GM19455 (cell line): ENCODE measurements at regions not wholly inside any gene's neighbourhood (a gene's known extent, or its start where the extent isn't known, plus 50 kb on each side); places are given as distances from the start of the nearest gene placed in this dataset.
"Not testable (repeated sequence)": the region's sequence is repeated elsewhere in the genome, so short reads cannot be mapped to it uniquely, and the experiment has no call there.

Experiments used
- ATAC-seq: cut with Tn5 transposase; IDR thresholded peaks from one replicate; pipeline ENCODE4 v1.9.1; 2021; ENCODE audit not compliant: unreplicated experiment

DNA sequence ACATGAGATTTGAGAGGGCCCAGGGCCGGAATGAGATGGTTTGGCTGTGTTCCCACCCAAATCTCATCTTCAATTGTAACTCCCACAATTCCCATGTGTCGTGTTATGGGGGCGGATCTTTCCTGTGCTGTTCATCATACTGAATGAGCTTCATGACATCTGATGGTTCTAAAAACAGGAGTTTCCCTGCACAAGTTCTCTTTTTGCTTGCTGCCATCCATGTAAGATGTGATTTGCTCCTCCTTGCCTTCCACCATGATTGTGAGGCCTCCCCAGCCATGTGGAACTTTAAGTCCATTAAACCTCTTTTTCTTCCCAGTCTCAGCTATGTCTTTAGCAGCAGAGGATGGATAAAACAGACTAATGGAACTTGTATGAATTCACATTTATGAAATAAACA lies 131.9 kb upstream of the ZC3H15 start:
- not testable (repeated sequence) for ATAC-seq

- no peak for ATAC-seq
These were observed 120.7 kb upstream of the ZC3H15 start for GRCh38 chr2:186365406-186365805.

GRCh38 chr2:186379052-186379451 lies 107.0 kb upstream of the ZC3H15 start:
- ATAC-seq: no peak

GRCh38 chr2:186380805-186381204 lies 105.3 kb upstream of the ZC3H15 start:
- no peak for ATAC-seq

DNA sequence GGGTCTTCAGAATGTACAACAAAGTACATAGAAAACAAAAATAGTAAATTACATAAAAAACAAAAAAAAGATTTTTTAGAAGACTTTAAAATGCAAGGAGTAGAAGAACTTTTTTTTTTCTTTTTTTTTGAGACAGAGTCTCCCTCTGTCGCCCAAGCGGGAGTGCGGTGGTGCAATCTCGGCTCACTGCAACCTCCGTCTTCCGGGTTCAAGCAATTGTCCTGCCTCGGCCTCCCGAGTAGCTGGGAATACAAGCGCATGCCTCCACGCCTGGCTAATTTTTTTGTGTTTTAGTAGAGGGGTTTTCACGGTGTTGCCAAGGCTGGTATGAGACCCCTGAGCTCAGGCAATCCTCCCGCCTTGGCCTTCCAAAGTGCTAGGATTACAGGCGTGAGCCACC lies 104.5 kb upstream of the ZC3H15 start:
- ATAC-seq: no peak

- no peak for ATAC-seq
These were observed 103.1 kb upstream of the ZC3H15 start for GRCh38 chr2:186382932-186383331.

- ATAC-seq: no peak
These were observed 101.8 kb upstream of the ZC3H15 start for GRCh38 chr2:186384226-186384625.

DNA sequence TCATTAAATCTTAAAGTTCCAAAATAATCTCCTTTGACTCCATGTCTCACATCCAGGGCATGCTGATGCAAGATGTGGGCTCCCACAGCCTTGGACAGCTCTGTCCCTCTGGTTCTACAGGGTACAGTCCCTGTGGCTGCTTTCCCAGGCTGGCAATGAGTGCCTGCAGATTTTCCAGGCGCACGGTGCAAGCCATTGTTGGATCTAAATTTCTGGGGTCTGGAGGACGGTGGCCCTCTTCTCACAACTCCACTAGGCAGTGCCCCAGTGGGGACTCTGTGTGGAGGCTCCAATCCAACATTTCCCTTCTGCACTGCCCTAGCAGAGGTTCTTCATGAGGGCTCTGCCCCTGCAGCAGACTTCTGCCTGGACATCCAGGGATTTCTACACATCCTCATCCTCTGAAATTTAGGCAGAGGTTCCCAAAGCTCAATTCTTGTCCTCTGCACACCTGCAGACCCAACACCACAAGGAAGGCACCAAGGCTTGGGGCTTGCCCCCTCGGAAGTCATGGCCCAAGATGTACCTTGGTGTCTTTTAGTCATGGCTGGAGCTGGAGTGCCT lies 100.3 kb upstream of the ZC3H15 start:
- not testable (repeated sequence) for ATAC-seq

- no peak for ATAC-seq
These were observed 86.9 kb upstream of the ZC3H15 start for GRCh38 chr2:186399082-186399644.

- ATAC-seq: no peak
These were observed 80.2 kb upstream of the ZC3H15 start for GRCh38 chr2:186405842-186406241.

GRCh38 chr2:186407611-186408010 lies 78.4 kb upstream of the ZC3H15 start:
- no peak for ATAC-seq

DNA sequence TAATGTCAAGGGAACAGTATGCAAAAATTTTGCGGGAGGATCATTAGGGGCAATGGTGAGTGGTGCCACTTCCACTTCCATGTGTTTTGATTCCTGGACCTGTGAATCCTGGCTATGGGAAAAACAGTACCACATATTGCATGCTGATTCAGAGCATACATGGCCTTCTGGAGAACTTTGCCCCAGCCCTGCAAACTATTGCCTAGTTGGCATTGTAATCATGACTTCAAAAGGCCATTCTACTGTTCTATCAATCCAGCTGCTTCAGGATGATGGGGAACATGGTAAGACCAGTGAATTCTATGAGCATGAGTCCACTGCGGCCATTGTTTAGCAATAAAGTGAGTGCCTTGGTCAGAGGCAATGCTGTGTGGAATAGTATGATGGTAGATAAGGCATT lies 75.3 kb upstream of the ZC3H15 start:
- ATAC-seq: no peak

- ATAC-seq: no peak
These were observed 63.8 kb upstream of the ZC3H15 start for GRCh38 chr2:186422226-186422625.

- ATAC-seq: no peak
These were observed 62.6 kb upstream of the ZC3H15 start for GRCh38 chr2:186423481-186423880.

- no peak for ATAC-seq
These were observed 61.8 kb upstream of the ZC3H15 start for GRCh38 chr2:186424265-186424664.

- ATAC-seq: no peak
These were observed 60.5 kb upstream of the ZC3H15 start for GRCh38 chr2:186425576-186425975.

DNA sequence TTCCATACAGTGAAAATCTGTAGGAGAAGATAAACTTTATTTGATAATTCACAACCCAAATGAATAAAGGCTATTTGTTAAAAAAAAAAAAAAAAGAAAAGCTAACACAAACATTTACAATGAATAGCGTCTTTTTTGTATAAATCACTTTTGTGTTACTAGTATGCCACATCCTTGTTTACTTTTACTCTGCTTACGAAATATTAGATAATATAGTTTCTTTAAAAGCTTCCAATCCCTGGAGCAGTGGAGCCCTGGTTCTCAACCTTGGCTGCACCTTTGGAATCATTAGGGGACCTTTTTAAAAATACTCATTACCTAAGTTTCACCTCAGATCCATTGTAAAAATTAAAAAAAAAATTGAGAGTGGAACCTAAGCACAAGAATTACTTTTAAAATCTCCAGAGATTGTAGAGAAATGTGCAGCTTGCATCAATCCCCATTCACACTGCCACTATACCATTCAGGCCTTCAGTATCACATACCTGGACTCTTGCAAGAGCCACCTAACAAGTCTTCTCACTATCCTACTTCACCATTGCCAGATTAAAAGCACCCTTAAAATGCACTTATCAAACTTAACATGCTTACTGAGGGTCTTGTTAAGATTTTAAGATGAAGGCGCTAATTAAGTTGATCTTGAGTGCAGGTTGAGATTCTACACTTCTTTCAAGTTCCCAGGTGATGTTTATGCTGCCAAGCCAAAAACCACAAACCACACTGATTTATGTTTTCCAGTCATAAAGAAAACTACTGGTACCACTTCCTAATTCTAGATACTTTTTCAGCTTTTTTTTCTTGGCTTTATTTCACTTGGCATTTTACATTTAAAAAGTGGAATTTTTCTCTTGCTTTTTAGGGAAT lies 59.7 kb upstream of the ZC3H15 start:
- ATAC-seq: peak; percentile 89

GRCh38 chr2:186427017-186427350 lies 59.1 kb upstream of the ZC3H15 start:
- ATAC-seq: peak; percentile 40

DNA sequence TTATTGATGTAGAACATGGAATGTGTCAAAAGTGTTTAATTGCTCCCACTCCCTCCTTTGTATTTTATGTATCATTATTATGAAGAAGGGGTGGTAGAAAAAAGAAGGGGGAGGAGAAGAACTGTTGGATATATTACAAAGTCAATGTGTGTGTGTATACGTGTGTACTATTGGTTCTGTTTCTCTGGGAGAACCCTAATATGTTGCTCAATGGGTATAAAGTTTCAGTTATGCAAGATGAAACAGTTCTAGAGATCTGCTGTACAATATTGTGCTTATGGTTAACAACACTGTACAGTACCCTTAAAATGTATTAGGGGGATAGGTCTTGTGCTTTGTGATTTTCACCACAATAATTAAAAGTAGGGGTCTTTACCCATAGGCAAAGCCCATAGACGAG lies 58.1 kb upstream of the ZC3H15 start:
- ATAC-seq: no peak

DNA sequence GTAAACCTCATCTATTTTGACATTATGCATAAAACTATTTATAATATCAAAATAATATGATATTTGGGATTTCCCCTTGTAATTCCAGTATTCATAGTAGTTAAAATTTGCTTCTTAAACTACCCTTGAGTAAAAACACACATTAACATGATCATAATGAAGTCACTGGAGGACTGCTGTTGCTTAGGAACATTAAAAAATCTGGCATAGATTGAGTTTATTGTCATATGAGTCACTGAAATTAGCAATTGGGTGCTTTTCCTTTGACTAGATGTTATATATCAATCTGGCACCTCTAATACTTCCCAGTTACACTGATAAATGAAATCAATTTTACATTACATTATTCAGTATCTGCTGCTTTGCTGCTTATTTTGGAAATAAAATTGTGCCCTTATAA lies 57.0 kb upstream of the ZC3H15 start:
- no peak for ATAC-seq

- no peak for ATAC-seq
These were observed 54.8 kb upstream of the ZC3H15 start for GRCh38 chr2:186431306-186431705.

- ATAC-seq: no peak
These were observed 53.0 kb upstream of the ZC3H15 start for GRCh38 chr2:186433040-186433439.
